Pancreas (tissue), 10 donors: ENCODE measurements at regions not wholly inside any gene's neighbourhood (a gene's known extent, or its start where the extent isn't known, plus 50 kb on each side); places are given as distances from the start of the nearest gene placed in this dataset.
A peak's percentile ranks its signal among the peaks of the same experiment; 100 is the strongest.

Experiments used
- ATAC-seq, 4 donors: fragments of 200-7000 bp; cut with Tn5 transposase; one replicate each; pipeline versions ENCODE4 v1.8.0 to v1.9.1; 2020; ENCODE audit warnings: mild to moderate bottlenecking in 4 of 4, moderate library complexity in 4 of 4
- DNase-seq, 6 donors: peaks; one replicate each; pipeline ENCODE4 v3.0.0-alpha.2; 2020
- FAIRE-seq: peaks from 2 replicates; lab custom pipeline; 2012; peaks lifted over from hg19 to GRCh38; lab: Jason Lieb, UNC
- H3K27ac ChIP-seq, 4 donors: fragments of 200-600 bp; sonication (generic); 1 replicate in 3 of 4; 2 replicates in 1 of 4; pipeline versions ENCODE4 v1.5.0 to v1.8.0; 2020
- H3K27me3 ChIP-seq, 4 donors: fragments of 200-600 bp; one replicate each; pipeline ENCODE4 v1.8.0; 2021
- H3K36me3 ChIP-seq, 3 donors: fragments of 200-600 bp; sonication (generic) in 1 of 3; one replicate each; pipeline versions ENCODE4 v1.5.0 to v1.8.0; 2020 to 2021
- H3K4me1 ChIP-seq, 3 donors: fragments of 200-600 bp; one replicate each; pipeline ENCODE4 v1.8.0; 2021
- H3K4me3 ChIP-seq, 4 donors: fragments of 200-600 bp; sonication (generic) in 2 of 4; one replicate each; pipeline versions ENCODE4 v1.5.0 to v1.8.0; 2020 to 2021
- H3K9me3 ChIP-seq, 4 donors: fragments of 200-600 bp; one replicate each; pipeline ENCODE4 v1.8.0; 2021
- CTCF ChIP-seq, 4 donors: fragments of 200-600 bp; sonication (generic) in 3 of 4; IDR thresholded peaks; one replicate each; pipeline versions ENCODE4 v1.5.0 to v1.8.0; 2021; ENCODE audit warnings: antibody characterized with exemption in 4 of 4
- WGBS, 2 donors: extraction: QIAGEN DNeasy Blood & Tissue Kit; methylation state at CpG; one replicate each; pipeline ENCODE4 v1.1.7; 2013; 5-methylcytosine and 5-hydroxymethylcytosine counted together
- intact Hi-C, 3 donors: fragments of 100-400 bp; cut with DNase I; formaldehyde crosslinking; loops; one replicate each; pipeline versions ENCODE4 v1.11.1 to v1.14.2; 2022
- donor health status: healthy with polysubstance abuse.
- donor health status: DM: no; HTN: no; CAD: no; lungs with moderate emphysema.
- donor health status: DM: no; HTN: no; CAD: no.
- donor health status: control.
- donor health status: control.
- donor health status: Bipolar disorder and iron deficiency.
- donor health status: DM: yes; HTN: yes; CAD: no.
- donor health status: DM: no; HTN: no; CAD: no.
- donor health status: DM: no; HTN: no; CAD: no.
- donor health status: DM: yes; HTN: yes; CAD: no.

GRCh38 chr5:74542482-74542881 lies 98.0 kb downstream of the ENC1 start:
- peaks cover 11 to 26% (median 11%) of the 10 kb centered on the region in 3 donors for H3K4me1 ChIP-seq
- no peak for TF ChIP-seq CTCF (IDR thresholded peaks at IDR 0.05)
- H3K27ac ChIP-seq, result peak overlapping the region in 2 of 4 donors; percentile 61 to 66
- DNase-seq (no peak), ATAC-seq (no peak), FAIRE-seq (no peak)
- H3K36me3 ChIP-seq, result no peaks in the 10 kb centered on the region
- H3K27me3 ChIP-seq, result no peaks in the 10 kb centered on the region
- intact Hi-C loops, result no loop called here
- H3K9me3 ChIP-seq, result no peaks in the 10 kb centered on the region
- H3K4me3 ChIP-seq, result no peak overlapping the region
- WGBS, 2 donors, result 90 to 91% methylated on average over 3 of the region's 3 CpGs

GRCh38 chr5:74541381-74541781 lies 99.1 kb downstream of the ENC1 start:
- Histone ChIP-seq H3K4me3 (no peak overlapping the region), H3K36me3 (no peaks in the 10 kb centered on the region), H3K9me3 (no peaks in the 10 kb centered on the region), H3K27me3 (no peaks in the 10 kb centered on the region), H3K27ac (peak overlapping the region in 2 of 4 donors; percentile 56 to 72), H3K4me1 (peaks cover 11 to 30% (median 11%) of the 10 kb centered on the region in 3 donors)
- DNase-seq (no peak), ATAC-seq (peak in 1 of 4 donors; percentile 10), FAIRE-seq (no peak)
- TF ChIP-seq CTCF (IDR thresholded peaks at IDR 0.05), result no peak
- 20 to 27% methylated on average over 1 of the region's 1 CpG for WGBS, 2 donors
- intact Hi-C loops, result no loop called here

- DNase-seq, result no peak
- no peaks in the 10 kb centered on the region for H3K36me3 ChIP-seq
- H3K4me3 ChIP-seq, result no peak overlapping the region
- no peak for TF ChIP-seq CTCF (IDR thresholded peaks at IDR 0.05)
- H3K27ac ChIP-seq, result peak overlapping the region in 3 of 4 donors; percentile 4 to 72 (median 56)
- H3K4me1 ChIP-seq, result peaks cover 11 to 30% (median 11%) of the 10 kb centered on the region in 3 donors
- ATAC-seq, result peak in 2 of 4 donors; percentile 21 to 29
- H3K27me3 ChIP-seq, result no peaks in the 10 kb centered on the region
- intact Hi-C loops, result no loop called here
- 60 to 69% methylated on average over 1 of the region's 1 CpG for WGBS, 2 donors
- FAIRE-seq, result no peak
- no peaks in the 10 kb centered on the region for H3K9me3 ChIP-seq
Observed at GRCh38 chr5:74540622-74541021, 99.9 kb downstream of the ENC1 start.

GRCh38 chr5:74539986-74540385 lies 100.5 kb downstream of the ENC1 start:
- ATAC-seq (peak; percentile 52 to 76 (median 70)), FAIRE-seq (no peak), DNase-seq (peak in 3 of 6 donors; percentile 20 to 32 (median 32))
- no peaks in the 10 kb centered on the region for H3K36me3 ChIP-seq
- no peaks in the 10 kb centered on the region for H3K27me3 ChIP-seq
- H3K27ac ChIP-seq, result peak overlapping the region in 2 of 4 donors; percentile 56 to 72
- peaks cover 11 to 30% (median 11%) of the 10 kb centered on the region in 3 donors for H3K4me1 ChIP-seq
- intact Hi-C loops, result loop anchor here in 1 of 3 donors (10.0 kb wide), 1 partner anchor 95 kb away; no protein-coding TSS in a partner anchor
- H3K9me3 ChIP-seq, result no peaks in the 10 kb centered on the region
- 28 to 47% methylated on average over 7 of the region's 7 CpGs for WGBS, 2 donors
- TF ChIP-seq CTCF (IDR thresholded peaks at IDR 0.05), result no peak
- no peak overlapping the region for H3K4me3 ChIP-seq

GRCh38 chr5:74538206-74538661 lies 102.3 kb downstream of the ENC1 start:
- H3K4me1 ChIP-seq, result peaks cover 11 to 23% (median 11%) of the 10 kb centered on the region in 3 donors

More at GRCh38 chr5:74538206-74538661, 102.3 kb downstream of the ENC1 start:
- peak in 4 of 6 donors; percentile 4 to 33 (median 19) for DNase-seq
- no peak overlapping the region for H3K4me3 ChIP-seq
- peaks cover 0 to under 1% (median 0%) of the 10 kb centered on the region in 4 donors for H3K9me3 ChIP-seq
- FAIRE-seq, result no peak
- H3K36me3 ChIP-seq, result no peaks in the 10 kb centered on the region
- no peaks in the 10 kb centered on the region for H3K27me3 ChIP-seq
- H3K27ac ChIP-seq, result peak overlapping the region in 2 of 4 donors; percentile 13 to 23
- TF ChIP-seq CTCF (IDR thresholded peaks at IDR 0.05), result no peak
- 52 to 68% methylated on average over 3 of the region's 3 CpGs for WGBS, 2 donors
- intact Hi-C loops, result loop anchor here in 1 of 3 donors (10.0 kb wide), 1 partner anchor 97 kb away; no protein-coding TSS in a partner anchor
- peak in 3 of 4 donors; percentile 29 to 69 (median 54) for ATAC-seq
